Osteocyte (in vitro differentiated cells): ENCODE measurements at regions not wholly inside any gene's neighbourhood (a gene's known extent, or its start where the extent isn't known, plus 50 kb on each side); places are given as distances from the start of the nearest gene placed in this dataset.
A peak's percentile ranks its signal among the peaks of the same experiment; 100 is the strongest.

Experiments used
- DNase-seq: peaks from one replicate; pipeline ENCODE4 v3.0.0; 2021; ENCODE audit warnings: mixed read lengths; ENCODE audit not compliant: unreplicated experiment; ENCODE audit errors: extremely low spot score
- H3K27ac Mint-ChIP-seq: one replicate; pipeline ENCODE4 v1.8.0; 2021; ENCODE audit warnings: mild to moderate bottlenecking, mixed read lengths; ENCODE audit not compliant: unreplicated experiment
- H3K27me3 Mint-ChIP-seq: one replicate; pipeline ENCODE4 v1.8.0; 2021; ENCODE audit warnings: mixed read lengths; ENCODE audit not compliant: unreplicated experiment
- H3K36me3 Mint-ChIP-seq: one replicate; pipeline ENCODE4 v1.8.0; 2021; ENCODE audit warnings: mixed read lengths; ENCODE audit not compliant: unreplicated experiment
- H3K4me1 Mint-ChIP-seq: one replicate; pipeline ENCODE4 v1.8.0; 2021; ENCODE audit warnings: mixed read lengths; ENCODE audit not compliant: unreplicated experiment
- H3K4me3 Mint-ChIP-seq: one replicate; pipeline ENCODE4 v1.8.0; 2021; ENCODE audit warnings: mild to moderate bottlenecking, moderate library complexity, mixed read lengths; ENCODE audit not compliant: unreplicated experiment
- H3K9me3 Mint-ChIP-seq: one replicate; pipeline ENCODE4 v1.8.0; 2021; ENCODE audit warnings: mixed read lengths; ENCODE audit not compliant: unreplicated experiment
- TF ChIP-seq, protein P1 (sequence below): fragments of 200-600 bp; sonication (generic); IDR thresholded peaks from 2 replicates; pipeline ENCODE4 v1.5.0; 2021; ENCODE audit warnings: antibody characterized with exemption, mild to moderate bottlenecking, moderate library complexity

DNA sequence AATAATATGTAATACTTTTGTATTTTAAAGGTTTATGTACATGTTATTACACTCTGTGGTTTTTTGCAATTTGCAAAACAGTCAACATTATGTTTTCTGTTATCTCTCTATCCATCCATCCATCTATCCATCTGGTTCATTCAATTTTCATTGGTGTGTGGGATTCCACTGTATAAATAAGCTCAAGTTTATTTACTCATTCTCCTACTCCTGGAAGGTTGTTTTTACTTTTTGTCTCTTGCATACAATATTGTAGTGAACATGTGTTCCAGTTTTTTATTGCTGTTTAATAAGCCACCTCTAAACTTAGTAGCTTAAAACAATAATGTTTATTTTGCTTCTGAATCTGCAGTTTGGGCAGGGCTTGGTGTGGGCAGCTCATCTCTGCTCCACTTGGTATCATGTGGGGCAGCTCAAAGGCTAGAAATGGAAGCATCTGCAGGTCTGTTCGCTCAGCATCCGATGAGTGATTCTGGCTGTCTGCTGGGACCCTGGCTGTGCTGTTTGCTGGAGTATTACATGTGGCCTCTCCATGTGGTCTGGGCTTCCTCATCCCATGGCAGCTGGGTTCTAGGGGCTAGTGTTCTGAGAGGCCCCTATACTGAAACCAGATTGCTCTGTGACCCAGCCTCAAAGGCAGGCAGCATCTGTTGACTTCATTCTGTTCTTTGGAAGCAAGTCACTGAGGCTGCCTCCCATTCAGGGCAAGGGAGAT lies 98.8 kb downstream of the SLC25A47 start:
- Mint-ChIP-seq H3K36me3 (no peaks in the 10 kb centered on the region), H3K27me3 (no peaks in the 10 kb centered on the region), H3K4me3 (no peak overlapping the region), H3K4me1 (peaks cover 54% of the 10 kb centered on the region), H3K9me3 (no peaks in the 10 kb centered on the region), H3K27ac (peak overlapping the region; percentile 81)
- no peak for DNase-seq
- TF ChIP-seq, protein P1, sequence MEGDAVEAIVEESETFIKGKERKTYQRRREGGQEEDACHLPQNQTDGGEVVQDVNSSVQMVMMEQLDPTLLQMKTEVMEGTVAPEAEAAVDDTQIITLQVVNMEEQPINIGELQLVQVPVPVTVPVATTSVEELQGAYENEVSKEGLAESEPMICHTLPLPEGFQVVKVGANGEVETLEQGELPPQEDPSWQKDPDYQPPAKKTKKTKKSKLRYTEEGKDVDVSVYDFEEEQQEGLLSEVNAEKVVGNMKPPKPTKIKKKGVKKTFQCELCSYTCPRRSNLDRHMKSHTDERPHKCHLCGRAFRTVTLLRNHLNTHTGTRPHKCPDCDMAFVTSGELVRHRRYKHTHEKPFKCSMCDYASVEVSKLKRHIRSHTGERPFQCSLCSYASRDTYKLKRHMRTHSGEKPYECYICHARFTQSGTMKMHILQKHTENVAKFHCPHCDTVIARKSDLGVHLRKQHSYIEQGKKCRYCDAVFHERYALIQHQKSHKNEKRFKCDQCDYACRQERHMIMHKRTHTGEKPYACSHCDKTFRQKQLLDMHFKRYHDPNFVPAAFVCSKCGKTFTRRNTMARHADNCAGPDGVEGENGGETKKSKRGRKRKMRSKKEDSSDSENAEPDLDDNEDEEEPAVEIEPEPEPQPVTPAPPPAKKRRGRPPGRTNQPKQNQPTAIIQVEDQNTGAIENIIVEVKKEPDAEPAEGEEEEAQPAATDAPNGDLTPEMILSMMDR = no peak

DNA sequence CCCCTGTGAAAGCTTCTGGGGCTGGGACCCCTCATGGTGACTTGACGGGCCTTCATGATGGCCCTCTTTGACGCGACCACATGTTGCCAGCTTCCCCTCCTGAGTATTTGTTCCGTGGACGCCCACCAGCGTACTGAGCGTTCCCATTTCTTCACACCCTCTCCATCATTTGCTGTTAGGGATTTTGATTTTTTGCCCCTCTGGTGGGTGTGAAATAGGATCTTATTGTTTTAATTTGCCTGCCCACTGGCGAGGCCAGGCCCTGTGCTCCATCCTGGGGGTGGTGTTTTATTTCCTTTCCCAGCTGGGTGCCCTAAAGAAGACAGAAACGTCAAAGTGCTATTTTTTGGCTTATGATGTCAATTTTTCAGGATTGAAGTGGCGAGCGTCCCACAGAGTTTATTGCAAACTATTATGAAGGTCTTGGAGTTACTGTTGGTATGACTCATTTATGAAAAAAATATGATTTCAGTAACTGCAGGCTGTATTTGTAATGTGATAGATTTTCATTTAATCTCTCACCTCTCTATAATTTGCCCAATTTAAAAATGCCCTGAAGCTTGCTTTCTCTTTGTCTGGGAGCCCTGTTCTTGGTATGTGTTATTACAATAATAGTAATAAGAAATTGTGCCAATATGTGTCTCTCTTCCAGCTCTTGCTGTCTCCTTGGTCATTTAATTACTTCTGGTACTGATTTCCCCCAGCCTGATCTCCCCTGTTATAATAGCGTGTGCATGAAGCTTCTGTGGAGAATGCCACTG lies 99.6 kb downstream of the SLC25A47 start:
- H3K36me3 Mint-ChIP-seq = no peaks in the 10 kb centered on the region
- TF ChIP-seq, protein P1 = no peak
- no peak for DNase-seq
- H3K27me3 Mint-ChIP-seq = no peaks in the 10 kb centered on the region
- H3K4me3 Mint-ChIP-seq = no peak overlapping the region
- H3K27ac Mint-ChIP-seq = peak overlapping the region; percentile 81
- H3K9me3 Mint-ChIP-seq = no peaks in the 10 kb centered on the region
- peaks cover 53% of the 10 kb centered on the region for H3K4me1 Mint-ChIP-seq

DNA sequence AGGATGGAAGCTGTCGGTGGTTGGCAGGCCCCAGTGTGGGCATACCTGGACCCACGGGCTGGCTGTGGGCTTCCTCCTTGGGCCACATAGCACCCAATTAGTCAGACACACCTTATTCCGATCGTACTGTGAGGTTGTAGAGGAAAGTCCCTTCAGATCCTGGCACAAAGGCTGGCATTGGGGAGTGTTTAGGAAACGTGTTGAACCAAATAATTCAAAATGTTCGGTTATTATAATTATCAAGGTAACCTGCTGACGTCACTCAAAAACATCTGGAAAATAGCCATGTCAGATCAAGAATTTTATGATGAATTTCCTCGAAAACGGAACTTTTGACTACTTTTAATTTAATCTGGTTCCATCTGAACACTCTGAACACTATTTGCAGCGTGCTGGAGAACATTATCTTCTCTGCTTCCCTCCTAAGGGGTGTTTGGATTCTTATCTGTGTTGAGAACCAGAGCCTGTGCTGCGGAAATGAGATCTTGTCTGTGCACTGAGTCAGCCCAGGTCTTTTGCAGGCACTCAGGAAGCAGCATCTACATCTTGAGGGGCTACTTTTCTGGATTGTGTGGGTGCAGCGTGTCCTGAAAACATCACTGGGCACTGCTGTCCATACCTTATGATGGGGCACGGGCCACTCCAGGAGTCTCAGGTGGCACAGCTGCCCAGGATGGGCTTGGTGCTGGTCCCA lies 100.3 kb downstream of the SLC25A47 start:
- no peaks in the 10 kb centered on the region for H3K36me3 Mint-ChIP-seq
- no peak for DNase-seq
- H3K4me3 Mint-ChIP-seq = no peak overlapping the region
- peak overlapping the region; percentile 81 for H3K27ac Mint-ChIP-seq
- H3K27me3 Mint-ChIP-seq = no peaks in the 10 kb centered on the region
- TF ChIP-seq, protein P1 = no peak
- no peaks in the 10 kb centered on the region for H3K9me3 Mint-ChIP-seq
- H3K4me1 Mint-ChIP-seq = peaks cover 58% of the 10 kb centered on the region

DNA sequence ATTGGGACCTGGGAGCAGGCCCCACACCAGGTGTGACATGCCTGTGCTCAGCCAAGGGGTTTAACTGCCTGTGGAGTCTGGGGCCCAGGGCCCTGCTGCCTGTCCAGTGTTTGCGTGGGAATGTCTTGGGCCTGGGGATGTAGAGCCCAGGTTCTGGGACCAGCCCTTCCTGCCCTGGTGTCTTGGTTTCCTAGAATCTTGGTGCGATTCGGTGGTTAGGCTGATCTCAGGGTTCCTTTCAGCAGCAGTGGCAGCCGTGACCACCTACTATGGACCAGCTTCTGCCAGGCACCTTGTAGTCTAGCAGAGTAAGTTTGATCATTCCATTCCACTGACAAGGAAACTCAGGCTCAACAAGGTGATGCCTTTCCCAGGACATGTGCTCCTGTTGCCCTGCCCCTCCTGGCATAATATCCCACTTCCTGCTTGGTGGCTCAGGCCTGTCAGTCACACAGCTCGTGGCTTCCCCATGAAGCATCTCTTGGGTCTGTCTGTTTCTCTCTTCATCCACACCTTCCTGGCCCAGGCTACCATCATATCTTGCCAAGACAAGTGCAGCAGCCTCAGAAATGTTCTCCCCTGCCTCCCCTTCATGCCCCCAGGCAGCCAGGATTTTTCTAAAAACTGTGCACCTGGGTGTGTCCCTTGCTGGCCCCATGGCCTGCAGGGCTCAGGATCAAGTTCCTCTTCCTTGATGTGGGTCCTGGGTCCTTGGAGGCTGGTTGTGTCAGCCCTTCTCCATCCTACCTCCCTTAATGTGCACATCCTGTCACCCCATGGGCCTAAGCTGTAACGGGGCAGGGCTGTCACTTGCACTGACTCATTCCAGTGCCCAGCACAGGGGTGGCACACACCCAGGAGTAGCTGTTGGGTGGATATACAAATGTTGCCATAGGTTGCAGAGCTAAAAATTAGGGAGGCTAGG lies 101.6 kb downstream of the SLC25A47 start:
- TF ChIP-seq, protein P1 = no peak
- Mint-ChIP-seq H3K4me1 (peaks cover 63% of the 10 kb centered on the region), H3K27me3 (no peaks in the 10 kb centered on the region), H3K36me3 (peaks cover 3% of the 10 kb centered on the region), H3K27ac (no peak overlapping the region), H3K4me3 (no peak overlapping the region), H3K9me3 (no peaks in the 10 kb centered on the region)
- no peak for DNase-seq
